Liver (tissue), 3 donors: ENCODE measurements at regions not wholly inside any gene's neighbourhood (a gene's known extent, or its start where the extent isn't known, plus 50 kb on each side); places are given as distances from the start of the nearest gene placed in this dataset.

Experiments
- CTCF ChIP-seq: fragments of 150-350 bp; IDR thresholded peaks from 2 replicates; pipeline ENCODE4 v1.5.1; 2017; ENCODE audit warnings: improper control_type of control experiment, low read depth, low read length; ENCODE audit not compliant: missing input control
- EGR1 ChIP-seq, 2 donors: IDR thresholded peaks; 2 replicates each; pipeline ENCODE4 v1.6.1; 2016 to 2018; ENCODE audit warnings: antibody characterized with exemption in 2 of 2, low read depth in 2 of 2
- FOXA1 ChIP-seq: IDR thresholded peaks from 2 replicates; pipeline ENCODE4 v1.6.1; 2016; ENCODE audit warnings: antibody characterized with exemption
- MAX ChIP-seq: IDR thresholded peaks from 2 replicates; pipeline ENCODE4 v1.6.1; 2016; ENCODE audit warnings: antibody characterized with exemption
- RAD21 ChIP-seq, 2 donors: IDR thresholded peaks; 2 replicates each; pipeline ENCODE4 v1.6.1; 2016; ENCODE audit warnings: antibody characterized with exemption in 2 of 2, mild to moderate bottlenecking in 2 of 2
- REST ChIP-seq: IDR thresholded peaks from 2 replicates; pipeline ENCODE4 v1.6.1; 2016; ENCODE audit warnings: antibody characterized with exemption, mild to moderate bottlenecking
- TAF1 ChIP-seq: conservative IDR thresholded peaks from 2 replicates; pipeline ENCODE4 v1.6.1; 2016; ENCODE audit warnings: antibody characterized with exemption, mild to moderate bottlenecking
- donor health status: healthy.
- donor health status: healthy.

GRCh38 chr20:62552613-62553012 is 76.8 kb upstream of the GATA5 start:
- TF ChIP-seq CTCF (no peak), RAD21 (IDR thresholded peaks at IDR 0.05) (no peak), TAF1 (no peak), MAX (no peak), REST (no peak), FOXA1 (no peak), EGR1 (IDR thresholded peaks at IDR 0.05; ENCODE audit: low read depth in 2 of 2) (no peak)
